Nephron progenitor cell (in vitro differentiated cells): ENCODE measurements at regions not wholly inside any gene's neighbourhood (a gene's known extent, or its start where the extent isn't known, plus 50 kb on each side); places are given as distances from the start of the nearest gene placed in this dataset.
"Not testable (repeated sequence)": the region's sequence is repeated elsewhere in the genome, so short reads cannot be mapped to it uniquely, and the experiment has no call there.

ENCODE experiments used
- DNase-seq: peaks from one replicate; pipeline ENCODE4 v3.0.0; 2021
- H3K27ac Mint-ChIP-seq: 2 replicates; pipeline ENCODE4 v1.8.0; 2021; ENCODE audit warnings: mild to moderate bottlenecking, moderate library complexity, mixed read lengths
- H3K27me3 Mint-ChIP-seq: 2 replicates; pipeline ENCODE4 v1.8.0; 2021; ENCODE audit warnings: mild to moderate bottlenecking, low read depth, mixed read lengths; ENCODE audit not compliant: poor library complexity
- H3K36me3 Mint-ChIP-seq: 2 replicates; pipeline ENCODE4 v1.8.0; 2021; ENCODE audit warnings: low read depth, mixed read lengths
- H3K4me1 Mint-ChIP-seq: 2 replicates; pipeline ENCODE4 v1.8.0; 2021; ENCODE audit warnings: mixed read lengths
- H3K4me3 Mint-ChIP-seq: 2 replicates; pipeline ENCODE4 v1.8.0; 2021; ENCODE audit warnings: mild to moderate bottlenecking, moderate library complexity, mixed read lengths
- H3K9me3 Mint-ChIP-seq: 2 replicates; pipeline ENCODE4 v1.8.0; 2021; ENCODE audit warnings: mild to moderate bottlenecking, moderate library complexity, mixed read lengths
- TF ChIP-seq, protein P1 (sequence below): fragments of 200-600 bp; sonication (generic); IDR thresholded peaks from 2 replicates; pipeline ENCODE4 v1.5.0; 2021; ENCODE audit warnings: antibody characterized with exemption

GRCh38 chr3:87793337-87793877, 265.4 kb downstream of the CGGBP1 start:
- peak overlapping the region; percentile 89 for H3K4me3 Mint-ChIP-seq
- H3K36me3 Mint-ChIP-seq, result no peaks in the 10 kb centered on the region
- H3K4me1 Mint-ChIP-seq, result peaks cover 18% of the 10 kb centered on the region
- peak overlapping the region; percentile 5 for H3K27ac Mint-ChIP-seq
- TF ChIP-seq, protein P1, sequence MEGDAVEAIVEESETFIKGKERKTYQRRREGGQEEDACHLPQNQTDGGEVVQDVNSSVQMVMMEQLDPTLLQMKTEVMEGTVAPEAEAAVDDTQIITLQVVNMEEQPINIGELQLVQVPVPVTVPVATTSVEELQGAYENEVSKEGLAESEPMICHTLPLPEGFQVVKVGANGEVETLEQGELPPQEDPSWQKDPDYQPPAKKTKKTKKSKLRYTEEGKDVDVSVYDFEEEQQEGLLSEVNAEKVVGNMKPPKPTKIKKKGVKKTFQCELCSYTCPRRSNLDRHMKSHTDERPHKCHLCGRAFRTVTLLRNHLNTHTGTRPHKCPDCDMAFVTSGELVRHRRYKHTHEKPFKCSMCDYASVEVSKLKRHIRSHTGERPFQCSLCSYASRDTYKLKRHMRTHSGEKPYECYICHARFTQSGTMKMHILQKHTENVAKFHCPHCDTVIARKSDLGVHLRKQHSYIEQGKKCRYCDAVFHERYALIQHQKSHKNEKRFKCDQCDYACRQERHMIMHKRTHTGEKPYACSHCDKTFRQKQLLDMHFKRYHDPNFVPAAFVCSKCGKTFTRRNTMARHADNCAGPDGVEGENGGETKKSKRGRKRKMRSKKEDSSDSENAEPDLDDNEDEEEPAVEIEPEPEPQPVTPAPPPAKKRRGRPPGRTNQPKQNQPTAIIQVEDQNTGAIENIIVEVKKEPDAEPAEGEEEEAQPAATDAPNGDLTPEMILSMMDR, result no peak
- peaks cover 59% of the 10 kb centered on the region for H3K27me3 Mint-ChIP-seq
- no peak for DNase-seq
- no peaks in the 10 kb centered on the region for H3K9me3 Mint-ChIP-seq

DNA sequence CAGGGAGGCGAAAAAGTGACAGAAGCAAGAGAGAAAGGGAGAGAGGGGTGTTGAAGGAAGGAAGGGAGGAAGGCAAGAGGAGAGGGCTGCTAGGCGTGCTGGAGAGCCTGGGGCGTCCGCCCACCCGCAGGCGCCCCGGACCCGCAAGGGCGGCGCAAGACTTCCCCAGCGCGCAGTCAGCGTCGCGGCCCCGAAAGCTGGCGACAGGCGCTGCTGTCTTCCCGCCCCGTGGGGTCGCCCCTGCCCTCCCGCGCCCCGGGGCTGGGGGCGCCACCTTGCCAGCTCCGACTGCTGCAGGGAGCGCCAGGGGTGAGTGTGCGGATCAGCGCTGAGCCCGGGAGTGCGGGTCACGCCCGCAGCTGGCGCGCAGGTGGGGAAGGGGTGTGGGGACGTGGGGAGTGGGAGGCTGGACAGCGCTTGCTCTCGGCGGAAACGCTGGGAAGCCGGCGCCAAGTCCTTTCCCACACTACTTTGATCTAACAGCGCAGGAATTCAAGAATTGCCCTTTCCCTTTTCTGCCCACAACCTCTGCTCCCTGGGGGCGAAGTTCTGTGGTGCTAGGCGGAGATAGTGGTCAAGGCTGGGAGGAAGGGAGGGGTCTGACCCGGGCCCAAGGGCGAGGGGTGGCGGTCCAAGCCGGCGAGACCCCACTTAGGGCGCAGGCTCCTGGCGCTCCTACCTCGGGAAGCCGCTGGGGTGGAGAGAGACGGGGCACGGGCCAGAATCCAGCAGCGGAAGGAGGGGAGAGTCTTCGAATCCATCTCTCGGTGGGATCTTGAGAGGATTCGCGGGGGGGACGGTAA, 266.1 kb downstream of the CGGBP1 start, which contains the start of gene HTR1F:
Gene HTR1F, plus strand, starts transcription at position 173 of the 803 bp plus-strand sequence.
- TF ChIP-seq, protein P1, result peak; percentile 33
- peak within 1 kb of the TSS; percentile 5 for H3K27ac Mint-ChIP-seq
- no peaks in the 10 kb centered on the region for H3K9me3 Mint-ChIP-seq
- H3K36me3 Mint-ChIP-seq, result no peaks in the 10 kb centered on the region
- peaks cover 16% of the 10 kb centered on the region for H3K4me1 Mint-ChIP-seq
- DNase-seq, result peak; percentile 77
- peak within 1 kb of the TSS; percentile 93 for H3K4me3 Mint-ChIP-seq
- H3K27me3 Mint-ChIP-seq, result peaks cover 59% of the 10 kb centered on the region

- DNase-seq, result no peak
- Mint-ChIP-seq H3K4me3 (peak overlapping the region; percentile 93), H3K36me3 (no peaks in the 10 kb centered on the region), H3K9me3 (no peaks in the 10 kb centered on the region), H3K4me1 (peaks cover 16% of the 10 kb centered on the region), H3K27ac (no peak overlapping the region), H3K27me3 (peaks cover 55% of the 10 kb centered on the region)
- TF ChIP-seq, protein P1, result no peak
These were observed 266.6 kb downstream of the CGGBP1 start for GRCh38 chr3:87792198-87792533.

DNA sequence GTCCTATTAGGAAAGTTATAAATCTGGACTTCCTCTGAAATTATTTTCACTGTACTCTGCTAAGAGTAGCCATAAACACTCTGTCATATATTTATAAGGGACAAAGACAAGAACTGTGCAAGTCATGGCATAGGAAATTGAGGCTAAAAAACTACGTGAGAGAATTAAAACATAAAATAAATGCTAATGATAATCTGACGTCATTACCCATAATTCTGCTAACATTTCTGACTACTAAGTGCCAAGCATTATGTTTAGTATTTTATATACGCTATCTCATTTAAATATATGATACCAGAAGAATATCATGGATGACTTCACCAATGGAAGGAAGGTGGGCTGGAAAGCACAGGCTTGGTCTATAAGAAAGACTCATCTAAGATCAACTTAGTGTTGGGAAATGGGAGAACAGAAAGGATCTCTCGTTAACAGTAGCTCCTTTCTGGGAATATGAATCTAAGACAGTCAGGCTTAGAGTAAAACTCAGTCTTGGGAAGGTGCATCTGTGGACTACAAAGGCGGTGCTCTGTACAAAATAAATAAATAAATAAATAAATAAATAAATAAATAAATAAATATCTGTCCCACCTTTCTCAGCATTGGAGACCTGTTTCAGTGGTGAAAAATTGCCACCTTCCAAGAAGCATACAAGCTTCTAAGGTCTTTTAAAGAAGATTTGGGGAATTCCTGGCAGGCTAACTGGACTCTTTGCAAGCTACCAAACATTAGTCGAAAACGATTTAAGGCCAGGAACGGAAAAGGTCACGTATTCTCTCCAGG, 267.4 kb downstream of the CGGBP1 start:
- Mint-ChIP-seq H3K9me3 (no peaks in the 10 kb centered on the region), H3K27me3 (peaks cover 52% of the 10 kb centered on the region), H3K4me3 (peak overlapping the region; percentile 93), H3K36me3 (no peaks in the 10 kb centered on the region), H3K4me1 (peaks cover 16% of the 10 kb centered on the region), H3K27ac (no peak overlapping the region)
- TF ChIP-seq, protein P1, result no peak
- no peak for DNase-seq

- DNase-seq, H3K27ac Mint-ChIP-seq: not testable (repeated sequence)
These were observed 269.8 kb downstream of the CGGBP1 start for GRCh38 chr3:87789049-87789448.

GRCh38 chr3:87788516-87788915, 270.3 kb downstream of the CGGBP1 start:
- H3K4me1 Mint-ChIP-seq, result peaks cover 15% of the 10 kb centered on the region
- no peak overlapping the region for H3K27ac Mint-ChIP-seq
- H3K4me3 Mint-ChIP-seq, result no peak overlapping the region
- no peaks in the 10 kb centered on the region for H3K36me3 Mint-ChIP-seq
- DNase-seq, result no peak
- H3K9me3 Mint-ChIP-seq, result no peaks in the 10 kb centered on the region
- TF ChIP-seq, protein P1, result no peak
- peaks cover 28% of the 10 kb centered on the region for H3K27me3 Mint-ChIP-seq

More at GRCh38 chr3:87789049-87789448, 269.8 kb downstream of the CGGBP1 start:
- not testable (repeated sequence) for H3K9me3 Mint-ChIP-seq, H3K36me3 Mint-ChIP-seq, H3K4me3 Mint-ChIP-seq
- Mint-ChIP-seq H3K4me1 (peaks cover 16% of the 10 kb centered on the region), H3K27me3 (peaks cover 34% of the 10 kb centered on the region)
